Kidney (tissue), 13 donors: ENCODE measurements at regions not wholly inside any gene's neighbourhood (a gene's known extent, or its start where the extent isn't known, plus 50 kb on each side); places are given as distances from the start of the nearest gene placed in this dataset.

Experiments
- DNase-seq, 5 donors: peaks; one replicate each; pipeline ENCODE4 v3.0.0-alpha.2; 2013 to 2020
- FAIRE-seq: peaks from 2 replicates; lab custom pipeline; 2012; peaks lifted over from hg19 to GRCh38; lab: Jason Lieb, UNC
- H3K27ac ChIP-seq, 2 donors: one replicate each; pipeline ENCODE4 v1.7.0; 2013; ENCODE audit warnings: low read depth in 2 of 2, low read length in 2 of 2, inconsistent platforms in 1 of 2
- H3K27me3 ChIP-seq: one replicate; pipeline ENCODE4 v1.7.1; 2013; ENCODE audit warnings: low read length, inconsistent platforms; ENCODE audit not compliant: control insufficient read depth, insufficient read depth
- H3K36me3 ChIP-seq, 3 donors: one replicate each; pipeline versions ENCODE4 v1.7.0 to v1.7.1; 2013; ENCODE audit warnings: low read length in 3 of 3, control low read depth in 1 of 3, inconsistent platforms in 1 of 3; ENCODE audit not compliant: insufficient read depth in 3 of 3, control insufficient read depth in 2 of 3
- H3K4me1 ChIP-seq, 3 donors: one replicate each; pipeline versions ENCODE4 v1.7.0 to v1.7.1; 2013; ENCODE audit warnings: low read length in 3 of 3, inconsistent platforms in 1 of 3, low read depth in 1 of 3; ENCODE audit not compliant: control insufficient read depth in 2 of 3, insufficient read depth in 2 of 3
- H3K4me3 ChIP-seq, 3 donors: one replicate each; pipeline versions ENCODE4 v1.7.0 to v1.8.1; 2013; ENCODE audit warnings: low read length in 3 of 3, control low read depth in 1 of 3, inconsistent platforms in 1 of 3
- H3K9ac ChIP-seq, 3 donors: one replicate each; pipeline versions ENCODE4 v1.7.0 to v1.7.1; 2013; ENCODE audit warnings: low read length in 3 of 3, control low read depth in 1 of 3, inconsistent platforms in 1 of 3
- H3K9me3 ChIP-seq, 3 donors: one replicate each; pipeline versions ENCODE4 v1.7.0 to v1.7.1; 2013; ENCODE audit warnings: low read length in 3 of 3, control low read depth in 1 of 3, inconsistent platforms in 1 of 3; ENCODE audit not compliant: control insufficient read depth in 2 of 3, insufficient read depth in 1 of 3
- CTCF ChIP-seq: IDR thresholded peaks from 3 replicates; pipeline ENCODE4 v1.5.1; 2012; ENCODE audit warnings: mild to moderate bottlenecking, moderate library complexity, borderline replicate concordance; ENCODE audit not compliant: insufficient read depth; ENCODE audit errors: extremely low read depth
- intact Hi-C: fragments of 100-400 bp; cut with DNase I; formaldehyde crosslinking; loops from one replicate; pipeline ENCODE4 v1.11.1; 2022
- donor health status: control.
- donor health status: control.
- donor health status: control.
- donor health status: control.
- donor health status: control.
- donor health status: DM: yes; HTN: yes; CAD: no.
- donor health status: Normal renal cell carcinoma (clear cell type).

DNA sequence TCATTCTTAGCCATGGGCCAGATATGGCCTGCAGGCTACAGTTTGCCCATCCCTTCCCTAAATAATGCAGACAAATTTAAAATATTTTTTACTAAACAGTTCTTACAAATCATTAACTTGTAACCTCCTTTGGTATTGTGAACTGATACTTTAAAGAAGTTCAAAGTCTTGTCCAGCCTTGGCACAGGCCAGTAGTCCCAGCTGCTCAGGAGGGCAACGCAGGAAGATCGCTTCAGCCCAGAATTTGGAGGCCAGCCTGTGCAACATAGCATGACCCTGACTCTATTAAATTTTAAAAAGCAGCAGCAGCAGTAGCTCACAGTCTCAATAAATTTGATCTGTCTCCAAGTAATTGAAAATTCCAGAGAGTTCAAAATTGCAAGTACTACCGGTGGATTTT is 83.7 kb upstream of the ARHGAP32 start:
- no peak for TF ChIP-seq CTCF
- peak overlapping the region in 1 of 3 donors; percentile 63 for H3K4me3 ChIP-seq
- no peaks in the 10 kb centered on the region for H3K9me3 ChIP-seq
- no peaks in the 10 kb centered on the region for H3K36me3 ChIP-seq
- H3K27ac ChIP-seq, result peak overlapping the region in 1 of 2 donors; percentile 20
- no peaks in the 10 kb centered on the region for H3K27me3 ChIP-seq
- H3K9ac ChIP-seq, result no peak overlapping the region
- peak in 3 of 5 donors; percentile 18 to 68 (median 41) for DNase-seq
- peaks cover 4 to 16% (median 9%) of the 10 kb centered on the region in 3 donors for H3K4me1 ChIP-seq
- peak; percentile 77 for FAIRE-seq
- intact Hi-C loops, result no loop called here

- intact Hi-C loops, result no loop called here
- TF ChIP-seq CTCF, result no peak
- Histone ChIP-seq H3K4me3 (no peak overlapping the region), H3K27ac (no peak overlapping the region), H3K27me3 (no peaks in the 10 kb centered on the region), H3K4me1 (peaks cover 4 to 16% (median 9%) of the 10 kb centered on the region in 3 donors), H3K9me3 (no peaks in the 10 kb centered on the region), H3K9ac (no peak overlapping the region), H3K36me3 (no peaks in the 10 kb centered on the region)
- FAIRE-seq (no peak), DNase-seq (no peak)
Measured at GRCh38 chr11:129273944-129274711, 82.0 kb upstream of the ARHGAP32 start.

DNA sequence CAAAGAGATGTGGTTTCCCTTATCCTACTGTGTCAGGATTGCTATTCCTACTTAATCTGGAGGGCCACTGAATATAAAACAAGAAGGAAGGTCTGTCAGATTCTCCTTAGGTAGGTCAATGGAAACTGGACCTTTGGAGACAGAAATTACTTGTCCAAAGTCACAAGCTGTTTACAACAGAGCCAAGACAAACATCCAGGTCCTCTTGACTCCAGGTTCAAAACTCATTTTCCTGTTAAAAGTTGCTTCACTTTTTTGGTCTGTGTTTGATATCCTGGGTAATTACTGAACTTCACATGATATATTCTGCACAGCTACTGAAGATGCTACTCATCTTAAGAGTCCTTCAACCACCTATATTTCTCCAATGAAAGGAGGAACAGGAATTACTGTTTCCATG is 81.2 kb upstream of the ARHGAP32 start:
- no peaks in the 10 kb centered on the region for H3K36me3 ChIP-seq
- intact Hi-C loops, result no loop called here

More for the DNA sequence above, 81.2 kb upstream of the ARHGAP32 start:
- Histone ChIP-seq H3K27me3 (no peaks in the 10 kb centered on the region), H3K27ac (peak overlapping the region in 1 of 2 donors; percentile 26), H3K9ac (no peak overlapping the region), H3K9me3 (no peaks in the 10 kb centered on the region), H3K4me3 (no peak overlapping the region), H3K4me1 (peaks cover 4 to 16% (median 9%) of the 10 kb centered on the region in 3 donors)
- FAIRE-seq, result no peak
- DNase-seq, result no peak
- no peak for TF ChIP-seq CTCF
